Activated naive CD4-positive, alpha-beta T cell treated with anti-CD3 and anti-CD28 coated beads for 36 hours (primary cell): ENCODE measurements at regions not wholly inside any gene's neighbourhood (a gene's known extent, or its start where the extent isn't known, plus 50 kb on each side); places are given as distances from the start of the nearest gene placed in this dataset.

Source experiments
- CTCF ChIA-PET: fragments of 350-600 bp; sonication (Branson Sonifier 250); formaldehyde crosslinking; loops from one replicate; lab custom pipeline; 2021; ENCODE audit warnings: antibody characterized with exemption; lab: Charles Lee
- DNase-seq: peaks from one replicate; pipeline ENCODE4 v3.0.0-alpha.2; 2020
- H3K27ac Mint-ChIP-seq: one replicate; pipeline ENCODE4 v1.8.0; 2021; ENCODE audit warnings: mild to moderate bottlenecking, mixed read lengths
- H3K27me3 Mint-ChIP-seq: one replicate; pipeline ENCODE4 v1.8.0; 2021; ENCODE audit warnings: low read depth, mixed read lengths
- H3K36me3 Mint-ChIP-seq: one replicate; pipeline ENCODE4 v1.8.0; 2021; ENCODE audit warnings: low read depth, mixed read lengths
- H3K4me1 Mint-ChIP-seq: one replicate; pipeline ENCODE4 v1.8.0; 2021; ENCODE audit warnings: low read depth, mixed read lengths
- H3K4me3 Mint-ChIP-seq: one replicate; pipeline ENCODE4 v1.8.0; 2021; ENCODE audit warnings: mild to moderate bottlenecking, moderate library complexity, mixed read lengths
- H3K9me3 Mint-ChIP-seq: one replicate; pipeline ENCODE4 v1.8.0; 2021; ENCODE audit warnings: mixed read lengths
- intact Hi-C: fragments of 100-400 bp; cut with micrococcal nuclease; formaldehyde crosslinking; loops from one replicate; pipeline ENCODE4 v1.15.1; 2023

DNA sequence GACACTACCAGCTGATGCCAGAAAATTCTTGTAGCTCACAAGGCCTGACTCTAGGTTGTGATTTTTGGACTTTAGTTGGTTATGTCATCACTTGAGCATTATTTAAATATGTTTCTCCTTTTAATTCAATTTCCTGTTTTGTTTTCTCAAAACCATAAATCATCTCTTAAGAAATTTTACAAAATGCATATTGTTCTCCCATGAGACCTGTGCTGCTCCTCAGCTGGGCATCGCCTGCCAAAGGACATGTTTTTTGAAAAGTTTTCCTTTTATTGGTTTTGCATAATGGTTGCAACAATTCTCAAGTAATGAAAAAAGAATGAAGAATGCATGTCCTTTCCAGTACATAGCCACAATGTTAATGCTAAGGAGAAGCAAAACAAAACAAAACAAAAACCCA, 204.7 kb upstream of the LYPLAL1 start:
- Mint-ChIP-seq H3K9me3 (peaks cover 8% of the 10 kb centered on the region), H3K4me3 (no peak overlapping the region), H3K36me3 (no peaks in the 10 kb centered on the region), H3K4me1 (no peaks in the 10 kb centered on the region), H3K27ac (no peak overlapping the region), H3K27me3 (no peaks in the 10 kb centered on the region)
- CTCF ChIA-PET, result no interaction called here
- intact Hi-C loops, result no loop called here
- DNase-seq, result no peak

DNA sequence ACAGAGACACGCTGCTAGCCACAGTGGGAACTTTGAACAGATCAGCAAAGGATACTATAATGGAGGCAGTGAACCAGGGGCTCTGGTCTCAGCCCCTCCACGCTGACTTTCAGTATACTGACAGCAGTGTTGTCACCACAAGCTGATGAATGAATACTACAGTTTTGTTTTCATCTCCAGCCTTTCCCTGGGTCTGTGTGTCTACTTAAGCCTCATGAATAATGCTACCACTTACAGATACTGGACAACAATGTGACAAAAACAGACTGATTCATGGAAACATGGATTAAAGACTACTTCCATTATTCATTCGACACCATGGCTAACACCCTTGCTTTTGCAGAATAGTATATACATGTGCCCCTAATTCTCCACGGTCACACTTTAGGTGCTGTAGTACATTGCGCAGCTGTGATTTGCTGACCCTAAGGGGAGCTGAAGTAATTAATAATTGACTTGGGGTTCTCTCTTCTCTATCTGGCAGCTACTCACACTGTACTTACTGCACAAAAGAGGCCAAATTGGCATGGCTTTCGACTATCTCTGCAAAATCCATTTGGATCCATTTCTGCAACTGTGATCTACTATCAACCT, 203.2 kb upstream of the LYPLAL1 start:
- Mint-ChIP-seq H3K4me3 (no peak overlapping the region), H3K4me1 (no peaks in the 10 kb centered on the region), H3K27me3 (no peaks in the 10 kb centered on the region), H3K36me3 (no peaks in the 10 kb centered on the region), H3K27ac (no peak overlapping the region), H3K9me3 (peaks cover 10% of the 10 kb centered on the region)
- CTCF ChIA-PET, result no interaction called here
- no peak for DNase-seq
- intact Hi-C loops, result no loop called here

DNA sequence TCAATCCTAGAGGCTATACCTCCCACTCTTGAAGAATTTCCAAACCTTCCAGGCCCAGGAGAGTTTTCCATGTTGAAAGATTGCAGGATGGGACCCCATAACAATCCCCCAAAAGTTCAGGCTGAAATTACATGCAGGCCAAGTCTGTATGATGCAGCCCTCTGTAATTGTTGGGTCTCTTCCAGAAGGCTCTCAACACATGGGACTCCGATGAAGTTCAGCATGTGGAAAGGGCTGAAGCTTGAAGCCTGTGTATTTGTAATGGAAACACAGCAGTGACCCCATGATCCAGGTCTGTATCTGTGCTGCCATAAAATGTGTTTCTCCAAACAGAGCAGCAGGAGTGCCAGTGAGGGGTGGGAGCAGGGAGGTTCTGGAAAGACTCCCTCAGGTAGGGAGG, 202.5 kb upstream of the LYPLAL1 start:
- no peaks in the 10 kb centered on the region for H3K27me3 Mint-ChIP-seq
- H3K36me3 Mint-ChIP-seq, result no peaks in the 10 kb centered on the region
- no peak overlapping the region for H3K27ac Mint-ChIP-seq
- CTCF ChIA-PET, result no interaction called here
- H3K4me3 Mint-ChIP-seq, result no peak overlapping the region
- intact Hi-C loops, result no loop called here
- no peaks in the 10 kb centered on the region for H3K4me1 Mint-ChIP-seq
- H3K9me3 Mint-ChIP-seq, result peaks cover 10% of the 10 kb centered on the region
- no peak for DNase-seq

DNA sequence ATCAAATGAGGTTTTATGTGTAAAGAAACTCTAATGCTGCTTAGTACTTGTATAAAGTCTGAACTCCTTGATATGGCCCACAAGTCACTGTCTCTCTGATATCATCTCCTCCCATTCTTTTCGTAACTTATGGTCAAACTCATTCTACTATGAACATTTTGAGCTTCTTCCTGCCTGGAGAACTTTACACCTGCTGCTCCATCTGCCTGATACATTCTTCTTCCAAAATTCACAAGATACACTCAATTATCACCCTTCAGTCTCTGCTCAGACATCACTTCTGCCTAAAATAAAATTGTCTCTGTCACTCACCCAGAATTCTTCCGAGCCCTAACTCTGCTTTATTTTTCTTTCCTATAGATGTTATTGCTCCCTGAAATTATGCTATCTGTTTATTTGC, 192.8 kb upstream of the LYPLAL1 start:
- no peaks in the 10 kb centered on the region for H3K36me3 Mint-ChIP-seq
- no peak overlapping the region for H3K27ac Mint-ChIP-seq
- CTCF ChIA-PET, result no interaction called here
- intact Hi-C loops, result no loop called here
- H3K4me3 Mint-ChIP-seq, result no peak overlapping the region
- DNase-seq, result no peak
- H3K27me3 Mint-ChIP-seq, result no peaks in the 10 kb centered on the region
- peaks cover 4% of the 10 kb centered on the region for H3K9me3 Mint-ChIP-seq
- no peaks in the 10 kb centered on the region for H3K4me1 Mint-ChIP-seq

DNA sequence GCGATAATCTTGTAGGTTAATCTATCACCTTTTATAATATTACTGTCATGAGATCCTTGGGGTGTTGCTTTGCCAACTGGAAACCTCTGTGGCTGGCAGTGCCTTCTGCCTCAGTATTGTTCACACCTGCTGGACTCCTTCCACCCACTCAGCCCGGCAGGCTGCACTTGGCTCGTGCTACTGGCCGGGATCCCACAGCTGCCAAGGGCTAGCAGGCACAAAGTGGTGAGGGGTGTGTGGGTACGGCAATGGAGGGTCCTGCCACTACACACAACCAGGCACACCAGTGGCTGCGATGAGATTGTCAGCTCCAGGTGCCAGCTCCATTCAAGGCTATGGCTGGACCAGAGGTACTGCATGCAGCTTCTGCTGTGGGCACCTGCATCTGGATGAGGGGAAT, 191.2 kb upstream of the LYPLAL1 start:
- CTCF ChIA-PET, result no interaction called here
- Mint-ChIP-seq H3K9me3 (peaks cover 4% of the 10 kb centered on the region), H3K27ac (no peak overlapping the region), H3K4me3 (no peak overlapping the region), H3K27me3 (no peaks in the 10 kb centered on the region), H3K4me1 (no peaks in the 10 kb centered on the region), H3K36me3 (no peaks in the 10 kb centered on the region)
- no peak for DNase-seq
- intact Hi-C loops, result no loop called here

DNA sequence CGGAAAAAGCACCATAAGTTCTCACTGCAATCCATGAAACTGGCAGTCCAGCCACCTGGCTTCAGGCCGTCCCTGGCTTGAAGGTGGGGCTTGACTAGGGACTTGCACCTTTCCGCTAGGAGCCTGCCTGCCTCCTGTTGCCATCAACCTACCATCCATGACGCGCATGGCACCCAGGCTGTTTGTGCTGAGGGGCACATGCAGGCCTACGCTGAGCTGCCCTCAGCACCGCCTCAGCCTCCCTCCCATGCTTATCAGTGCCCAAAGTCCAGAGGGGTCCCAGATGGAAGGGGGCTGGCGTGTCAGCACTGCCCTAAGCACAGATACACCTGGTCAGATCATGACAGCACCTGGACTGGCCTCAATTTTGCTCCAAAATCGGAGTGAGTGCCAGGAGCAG, 190.2 kb upstream of the LYPLAL1 start:
- Mint-ChIP-seq H3K27ac (no peak overlapping the region), H3K36me3 (no peaks in the 10 kb centered on the region), H3K4me3 (no peak overlapping the region), H3K9me3 (peaks cover 4% of the 10 kb centered on the region), H3K4me1 (no peaks in the 10 kb centered on the region), H3K27me3 (no peaks in the 10 kb centered on the region)
- intact Hi-C loops, result no loop called here
- CTCF ChIA-PET, result no interaction called here
- DNase-seq, result no peak

DNA sequence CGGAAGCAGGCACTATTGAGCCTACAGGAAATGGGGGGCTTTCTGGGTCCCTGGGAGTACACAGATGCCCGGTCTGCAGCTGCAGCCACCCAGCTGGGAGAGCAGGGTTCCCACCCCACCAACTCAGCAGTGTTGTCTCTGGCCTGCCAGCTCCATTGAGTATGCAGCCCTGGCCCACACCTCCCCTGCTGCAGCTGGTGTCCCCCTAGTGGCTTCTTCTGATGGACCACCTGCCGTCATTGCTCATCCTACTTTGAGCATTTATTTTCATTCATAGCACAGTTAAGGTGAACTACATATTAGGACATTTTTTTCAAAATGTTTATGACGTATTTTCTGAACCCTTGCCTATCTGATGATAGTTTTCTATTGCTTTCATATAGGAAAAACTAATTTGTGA, 189.8 kb upstream of the LYPLAL1 start:
- H3K4me1 Mint-ChIP-seq, result no peaks in the 10 kb centered on the region
- H3K36me3 Mint-ChIP-seq, result no peaks in the 10 kb centered on the region
- no peak for DNase-seq
- no peak overlapping the region for H3K27ac Mint-ChIP-seq
- intact Hi-C loops, result no loop called here
- no peak overlapping the region for H3K4me3 Mint-ChIP-seq
- peaks cover 6% of the 10 kb centered on the region for H3K9me3 Mint-ChIP-seq
- CTCF ChIA-PET, result no interaction called here
- H3K27me3 Mint-ChIP-seq, result no peaks in the 10 kb centered on the region

DNA sequence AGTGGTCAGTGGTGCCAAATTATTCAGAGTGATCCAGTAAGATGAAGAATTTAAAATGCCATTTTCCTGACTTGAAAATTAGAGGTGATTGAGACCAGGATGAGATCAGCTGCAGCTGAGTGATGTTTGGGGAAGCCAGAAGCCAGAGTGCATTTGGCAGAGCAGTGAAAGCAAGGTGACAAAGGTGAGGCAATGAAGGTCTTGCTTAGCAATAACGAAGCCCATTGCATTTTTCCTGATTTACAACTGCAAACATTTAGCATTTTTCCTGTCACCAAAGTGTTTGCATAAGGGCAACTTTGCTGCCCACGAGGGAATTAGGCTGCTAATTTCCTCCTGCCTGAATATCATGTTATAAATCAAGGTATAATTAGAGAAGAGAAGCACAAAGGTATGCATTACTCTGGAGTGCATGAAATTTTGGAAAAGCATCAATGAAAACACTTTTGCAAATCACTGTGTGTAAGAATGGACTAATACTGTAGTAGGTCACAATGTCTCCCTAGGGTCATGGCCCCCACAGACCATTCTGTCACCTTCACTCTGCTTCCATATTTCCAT, 188.2 kb upstream of the LYPLAL1 start:
- H3K27ac Mint-ChIP-seq, result no peak overlapping the region
- no peaks in the 10 kb centered on the region for H3K36me3 Mint-ChIP-seq
- H3K9me3 Mint-ChIP-seq, result peaks cover 6% of the 10 kb centered on the region
- DNase-seq, result no peak
- intact Hi-C loops, result no loop called here
- no peak overlapping the region for H3K4me3 Mint-ChIP-seq
- CTCF ChIA-PET, result no interaction called here
- no peaks in the 10 kb centered on the region for H3K4me1 Mint-ChIP-seq
- H3K27me3 Mint-ChIP-seq, result no peaks in the 10 kb centered on the region

DNA sequence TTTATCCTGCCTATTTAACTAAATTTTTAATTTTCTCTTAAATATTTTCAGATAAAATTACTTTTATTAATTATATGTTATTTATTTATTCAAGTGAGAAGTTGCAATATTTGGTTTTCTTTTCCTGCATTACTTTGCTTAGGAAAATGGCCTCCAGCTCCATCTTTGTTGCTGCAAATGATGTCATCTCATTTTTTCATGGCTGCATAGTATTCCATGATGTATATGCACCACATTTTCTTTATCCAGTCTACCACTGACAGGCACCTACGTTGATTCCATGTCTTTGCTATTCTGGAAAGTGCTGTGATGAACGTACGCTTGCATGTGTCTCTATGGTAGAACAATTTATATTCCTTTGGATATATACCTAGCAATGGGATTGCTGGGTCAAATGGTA, 186.9 kb upstream of the LYPLAL1 start:
- intact Hi-C loops, result no loop called here
- no peaks in the 10 kb centered on the region for H3K36me3 Mint-ChIP-seq

DNA sequence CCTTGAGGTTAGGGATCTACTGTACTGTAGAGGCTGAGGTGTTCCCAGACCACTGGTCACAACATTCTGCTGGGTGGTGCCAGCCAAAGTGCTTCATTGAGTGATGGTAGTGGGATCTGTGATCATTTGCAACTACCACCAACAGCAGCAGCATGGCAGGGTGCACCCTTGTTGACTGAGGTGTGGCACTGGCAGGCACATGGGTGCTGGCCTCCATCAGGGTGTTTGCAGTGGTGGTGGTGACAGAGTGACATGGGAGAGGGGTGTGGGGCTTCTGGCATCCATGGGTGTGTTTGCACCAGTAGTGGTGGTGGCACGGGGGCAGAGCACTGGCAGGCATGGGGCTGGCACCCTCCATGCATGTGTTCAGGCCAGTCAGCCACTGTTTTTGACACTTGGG, 183.7 kb upstream of the LYPLAL1 start:
- Mint-ChIP-seq H3K4me1 (no peaks in the 10 kb centered on the region), H3K27ac (no peak overlapping the region), H3K27me3 (no peaks in the 10 kb centered on the region), H3K9me3 (peaks cover 2% of the 10 kb centered on the region), H3K36me3 (no peaks in the 10 kb centered on the region), H3K4me3 (no peak overlapping the region)
- intact Hi-C loops, result no loop called here
- no peak for DNase-seq
- CTCF ChIA-PET, result no interaction called here

More for the DNA sequence above, 186.9 kb upstream of the LYPLAL1 start:
- no peak for DNase-seq
- CTCF ChIA-PET, result no interaction called here
- Mint-ChIP-seq H3K4me1 (no peaks in the 10 kb centered on the region), H3K4me3 (no peak overlapping the region), H3K9me3 (peaks cover 2% of the 10 kb centered on the region), H3K27ac (no peak overlapping the region), H3K27me3 (no peaks in the 10 kb centered on the region)

DNA sequence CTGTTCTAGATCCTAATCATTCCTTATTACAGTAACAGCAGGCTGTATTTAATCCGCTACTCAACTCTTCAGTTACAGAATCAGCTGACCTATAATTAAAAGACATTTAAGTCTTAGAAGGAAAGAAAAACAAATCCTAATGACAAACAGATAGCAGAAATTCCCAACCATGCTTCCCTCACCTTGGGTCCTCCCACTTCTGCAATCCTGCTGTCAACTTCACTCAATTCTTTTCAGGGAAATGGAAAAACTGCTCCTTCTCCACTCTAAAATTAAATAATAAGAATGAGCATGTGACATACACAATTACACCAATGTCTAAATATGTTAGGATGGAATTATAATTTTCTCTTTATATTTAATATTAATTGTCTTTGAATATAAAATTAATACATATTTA, 182.6 kb upstream of the LYPLAL1 start:
- no peaks in the 10 kb centered on the region for H3K27me3 Mint-ChIP-seq
- CTCF ChIA-PET, result no interaction called here
- H3K4me3 Mint-ChIP-seq, result no peak overlapping the region

DNA sequence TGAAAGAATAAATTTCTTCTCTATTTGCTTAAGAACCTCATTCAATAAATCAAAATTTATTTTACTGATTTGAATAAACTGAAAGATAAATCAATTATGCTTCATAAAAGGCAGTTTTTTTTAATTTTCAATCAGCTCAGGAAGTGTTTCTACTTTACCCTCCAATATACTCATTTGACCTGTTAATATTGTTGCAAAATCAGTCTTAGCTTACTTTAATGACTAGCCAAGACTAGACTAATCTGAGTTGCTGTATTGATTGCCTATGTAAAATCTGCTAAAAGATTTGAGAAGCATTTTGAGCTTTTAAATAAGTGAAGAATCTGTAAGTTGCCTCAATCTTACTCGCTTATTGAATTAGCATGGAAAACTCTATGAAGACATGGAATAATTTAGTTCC, 179.1 kb upstream of the LYPLAL1 start:
- Mint-ChIP-seq H3K27me3 (no peaks in the 10 kb centered on the region), H3K36me3 (no peaks in the 10 kb centered on the region), H3K9me3 (peaks cover 5% of the 10 kb centered on the region), H3K4me1 (no peaks in the 10 kb centered on the region), H3K4me3 (no peak overlapping the region), H3K27ac (no peak overlapping the region)
- no peak for DNase-seq
- CTCF ChIA-PET, result no interaction called here
- intact Hi-C loops, result no loop called here

More for the DNA sequence above, 182.6 kb upstream of the LYPLAL1 start:
- H3K27ac Mint-ChIP-seq, result no peak overlapping the region
- peaks cover 2% of the 10 kb centered on the region for H3K9me3 Mint-ChIP-seq
- intact Hi-C loops, result no loop called here
- H3K4me1 Mint-ChIP-seq, result no peaks in the 10 kb centered on the region
- no peaks in the 10 kb centered on the region for H3K36me3 Mint-ChIP-seq
- DNase-seq, result no peak

DNA sequence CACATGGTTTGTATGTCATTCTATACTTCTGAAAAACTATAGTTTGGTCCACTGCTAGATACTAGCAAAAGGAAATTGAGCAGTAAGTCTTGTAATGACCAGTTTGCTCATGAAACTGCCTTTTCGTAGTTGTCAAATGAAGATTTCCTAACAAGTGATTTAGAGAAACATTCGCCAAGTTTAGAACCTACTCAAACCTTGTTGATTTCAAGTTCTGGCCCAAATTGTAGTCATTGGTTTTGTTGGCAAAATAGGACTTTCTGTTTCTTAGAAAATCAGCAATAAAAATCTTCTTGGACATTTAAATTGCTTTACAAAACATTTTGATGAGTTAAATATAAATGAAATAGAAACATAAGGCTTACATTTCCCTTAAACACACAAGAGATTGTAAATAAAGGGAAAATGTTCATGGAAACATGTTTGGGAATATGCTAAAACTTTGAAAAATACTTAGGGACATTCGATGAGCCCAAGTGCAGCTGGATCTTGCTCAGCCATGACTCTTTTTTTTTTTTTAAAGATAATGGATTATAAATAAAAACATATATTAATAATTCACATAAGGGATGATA, 178.5 kb upstream of the LYPLAL1 start:
- intact Hi-C loops, result no loop called here
- no peaks in the 10 kb centered on the region for H3K4me1 Mint-ChIP-seq
- H3K9me3 Mint-ChIP-seq, result peaks cover 5% of the 10 kb centered on the region
- no peak overlapping the region for H3K4me3 Mint-ChIP-seq
- H3K36me3 Mint-ChIP-seq, result no peaks in the 10 kb centered on the region
- H3K27ac Mint-ChIP-seq, result no peak overlapping the region
- DNase-seq, result no peak
- CTCF ChIA-PET, result no interaction called here
- H3K27me3 Mint-ChIP-seq, result no peaks in the 10 kb centered on the region
